ENCODE measurements at regions not wholly inside any gene's neighbourhood (a gene's known extent, or its start where the extent isn't known, plus 50 kb on each side); places are given as distances from the start of the nearest gene placed in this dataset.

DNA sequence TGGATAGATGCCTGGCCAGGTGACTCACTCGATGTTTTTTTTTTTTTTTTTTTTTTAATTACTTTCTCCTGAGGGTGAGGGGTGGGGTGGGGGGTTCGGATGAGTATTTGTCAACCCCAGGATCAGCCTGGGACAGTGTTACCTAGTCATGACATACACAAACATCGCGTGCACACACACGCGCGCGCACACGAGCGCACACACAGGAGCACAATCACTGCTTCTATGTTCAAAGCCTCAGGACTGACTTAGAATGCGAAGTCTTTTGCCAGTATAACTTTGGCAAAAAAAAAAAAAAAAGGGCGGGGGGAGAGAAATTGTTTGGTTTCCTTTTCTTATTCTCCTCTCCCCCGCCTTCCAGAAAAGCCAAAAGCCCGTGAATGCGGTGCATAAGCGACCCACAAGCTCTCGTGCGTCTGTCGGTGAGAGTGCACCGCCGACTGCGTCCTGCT is 115.0 kb upstream of the TEX13C start:
- Histone ChIP-seq H3K9me3 (ENCODE audit: control insufficient read depth in 4 of 4, low read length in 3 of 4) (no peaks in the 10 kb centered on the region), H3K27me3 (ENCODE audit: control insufficient read depth in 4 of 4, insufficient read depth in 4 of 4, low read length in 3 of 4) (no peaks in the 10 kb centered on the region), H3K4me3 (ENCODE audit: low read depth in 1 of 3, low read length in 3 of 3) (peak overlapping the region in 2 of 3 donors; percentile 51 to 59), H3K4me1 (ENCODE audit: control insufficient read depth in 4 of 4, insufficient read depth in 4 of 4, low read length in 3 of 4) (peaks cover 3 to 22% (median 12%) of the 10 kb centered on the region in 4 donors), H3K9ac (ENCODE audit: low read depth in 1 of 2, low read length in 2 of 2) (no peak overlapping the region), H3K27ac (ENCODE audit: low read depth in 1 of 2, low read length in 2 of 2) (no peak overlapping the region), H3K36me3 (ENCODE audit: control insufficient read depth in 4 of 4, insufficient read depth in 3 of 4, low read depth in 1 of 4, low read length in 3 of 4) (no peaks in the 10 kb centered on the region)
- WGBS: 2% methylated on average over 21 of the region's 22 CpGs
- no peak for DNase-seq (ENCODE audit: low spot score)
- TF ChIP-seq ATF3 (IDR thresholded peaks at IDR 0.05): no peak
- no peak for TF ChIP-seq CTCF (IDR thresholded peaks at IDR 0.05; ENCODE audit: low read depth, low read length, missing input control)
- TF ChIP-seq TAF1 (conservative IDR thresholded peaks at IDR 0.05): no peak
- TF ChIP-seq RAD21 (IDR thresholded peaks at IDR 0.05): no peak
- TF ChIP-seq JUND (IDR thresholded peaks at IDR 0.05): no peak
- TF ChIP-seq EGR1 (IDR thresholded peaks at IDR 0.05; ENCODE audit: low read depth in 2 of 2): no peak
- no peak for TF ChIP-seq HNF4G (IDR thresholded peaks at IDR 0.05)
- no peak for TF ChIP-seq FOXA1 (IDR thresholded peaks at IDR 0.05)
- no peak for TF ChIP-seq SP1 (IDR thresholded peaks at IDR 0.05)
- TF ChIP-seq RXRA (IDR thresholded peaks at IDR 0.05): no peak
- no peak for TF ChIP-seq FOXA2 (IDR thresholded peaks at IDR 0.05)
- TF ChIP-seq, protein P1, sequence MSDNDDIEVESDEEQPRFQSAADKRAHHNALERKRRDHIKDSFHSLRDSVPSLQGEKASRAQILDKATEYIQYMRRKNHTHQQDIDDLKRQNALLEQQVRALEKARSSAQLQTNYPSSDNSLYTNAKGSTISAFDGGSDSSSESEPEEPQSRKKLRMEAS (IDR thresholded peaks at IDR 0.05): no peak
- TF ChIP-seq HNF4A (conservative IDR thresholded peaks at IDR 0.05): no peak
- TF ChIP-seq YY1 (IDR thresholded peaks at IDR 0.05): no peak
- no peak for TF ChIP-seq NR2F2 (IDR thresholded peaks at IDR 0.05)
- no peak for TF ChIP-seq ZBTB33 (IDR thresholded peaks at IDR 0.05)
- no peak for TF ChIP-seq GABPA (IDR thresholded peaks at IDR 0.05 in 1 of 2, conservative IDR thresholded peaks at IDR 0.05 in 1 of 2)
- TF ChIP-seq REST (IDR thresholded peaks at IDR 0.05): no peak

Measured in liver (tissue), 8 donors.